GM12872 (cell line): ENCODE measurements at regions not wholly inside any gene's neighbourhood (a gene's known extent, or its start where the extent isn't known, plus 50 kb on each side); places are given as distances from the start of the nearest gene placed in this dataset.

ENCODE experiments used
- CTCF ChIP-seq: IDR thresholded peaks from 3 replicates; pipeline ENCODE4 v1.5.1; 2011; ENCODE audit warnings: low read depth, mild to moderate bottlenecking, low read length, moderate library complexity; ENCODE audit not compliant: insufficient read depth

GRCh38 chr3:18738393-18739098 lies 313.4 kb upstream of the SATB1 start:
- TF ChIP-seq CTCF = no peak

- no peak for TF ChIP-seq CTCF
These were observed 309.9 kb upstream of the SATB1 start for GRCh38 chr3:18735005-18735404.

- TF ChIP-seq CTCF = no peak
These were observed 309.2 kb upstream of the SATB1 start for GRCh38 chr3:18734309-18734708.

GRCh38 chr3:18732474-18732873 lies 307.3 kb upstream of the SATB1 start:
- no peak for TF ChIP-seq CTCF

- no peak for TF ChIP-seq CTCF
These were observed 305.4 kb upstream of the SATB1 start for GRCh38 chr3:18730491-18730890.

GRCh38 chr3:18729671-18730070 lies 304.5 kb upstream of the SATB1 start:
- no peak for TF ChIP-seq CTCF

GRCh38 chr3:18725668-18726407 lies 300.7 kb upstream of the SATB1 start:
- TF ChIP-seq CTCF = no peak
